ENCODE measurements at regions not wholly inside any gene's neighbourhood (a gene's known extent, or its start where the extent isn't known, plus 50 kb on each side); places are given as distances from the start of the nearest gene placed in this dataset.

GRCh38 chr17:52442350-52442749 is 283.8 kb upstream of the CA10 start (continued):
- TF ChIP-seq ZBTB33 (IDR thresholded peaks at IDR 0.05; ENCODE audit: borderline replicate concordance, low read depth), result no peak

- no peaks in the 10 kb centered on the region for H3K79me2 ChIP-seq (ENCODE audit: insufficient read depth)
- H3K27ac ChIP-seq (ENCODE audit: low read depth in 2 of 2, low read length in 1 of 2), result no peak overlapping the region
- no peak overlapping the region for H3K4me3 ChIP-seq (ENCODE audit: low read depth in 2 of 2, low read length in 1 of 2)
- no peaks in the 10 kb centered on the region for H3K9me3 ChIP-seq
- no peaks in the 10 kb centered on the region for H3K27me3 ChIP-seq (ENCODE audit: insufficient read depth)
- no peaks in the 10 kb centered on the region; the same call in 1 of the 2 replicates for H3K9me2 ChIP-seq
- no peaks in the 10 kb centered on the region for H3F3A ChIP-seq (replicated peaks; ENCODE audit: insufficient read depth)
- ChIA-PET POLR2A (no interaction called here), CTCF (no interaction called here)
- no peaks in the 10 kb centered on the region for H3K36me3 ChIP-seq (replicated peaks in 1 of 2; ENCODE audit: control insufficient read depth in 1 of 2, insufficient read depth in 2 of 2, low read length in 1 of 2)
- WGBS (ENCODE audit: low lambda C conversion rate), result 7% methylated on average over 2 of the region's 2 CpGs
- H2AFZ ChIP-seq (ENCODE audit: low read depth), result no peak overlapping the region
- H3K9ac ChIP-seq, result no peak overlapping the region
- no peaks in the 10 kb centered on the region for H3K4me1 ChIP-seq (ENCODE audit: control insufficient read depth in 1 of 2, insufficient read depth in 2 of 2, low read depth in 1 of 2, low read length in 1 of 2)
- no peak for DNase-seq
- no peak for TF ChIP-seq YY1 (IDR thresholded peaks at IDR 0.05; ENCODE audit: low read depth)
- no peak overlapping the region for H3K4me2 ChIP-seq
- H4K20me1 ChIP-seq (ENCODE audit: insufficient read depth), result no peaks in the 10 kb centered on the region
These were observed 262.1 kb upstream of the CA10 start for GRCh38 chr17:52420555-52421078.

GRCh38 chr17:52419229-52419641 is 260.7 kb upstream of the CA10 start:
- WGBS (ENCODE audit: low lambda C conversion rate), result 3% methylated on average over 3 of the region's 3 CpGs
- H3K4me3 ChIP-seq (ENCODE audit: low read depth in 2 of 2, low read length in 1 of 2), result no peak overlapping the region
- H3K4me1 ChIP-seq (ENCODE audit: control insufficient read depth in 1 of 2, insufficient read depth in 2 of 2, low read depth in 1 of 2, low read length in 1 of 2), result no peaks in the 10 kb centered on the region
- no peak for TF ChIP-seq SMC3 (IDR thresholded peaks at IDR 0.05; ENCODE audit: low read depth, low read length)
- no peak for TF ChIP-seq ELF1 (IDR thresholded peaks at IDR 0.05)
- TF ChIP-seq GABPA (IDR thresholded peaks at IDR 0.05; ENCODE audit: low read depth), result no peak
- TF ChIP-seq MAX (IDR thresholded peaks at IDR 0.05; ENCODE audit: low read depth), result no peak
- no peak for TF ChIP-seq TCF12 (IDR thresholded peaks at IDR 0.05)
- TF ChIP-seq YY1 (IDR thresholded peaks at IDR 0.05; ENCODE audit: low read depth), result no peak
- no peak for TF ChIP-seq PBX3 (IDR thresholded peaks at IDR 0.05)
- TF ChIP-seq NFIC (IDR thresholded peaks at IDR 0.05; ENCODE audit: borderline replicate concordance), result no peak
- no peak for TF ChIP-seq RFX5 (IDR thresholded peaks at IDR 0.05; ENCODE audit: low read length)
- no peak for TF ChIP-seq MXI1 (IDR thresholded peaks at IDR 0.05; ENCODE audit: low read depth, low read length)
- TF ChIP-seq CHD2 (IDR thresholded peaks at IDR 0.05; ENCODE audit: low read length, partially characterized antibody), result no peak
- TF ChIP-seq FOXJ3 (CRISPR knock-in tag; IDR thresholded peaks at IDR 0.05), result no peak
- TF ChIP-seq REST (IDR thresholded peaks at IDR 0.05; ENCODE audit: low read depth, low read length), result no peak
- no peak for TF ChIP-seq ZBTB33 (IDR thresholded peaks at IDR 0.05; ENCODE audit: borderline replicate concordance, low read depth)
- no peak for TF ChIP-seq JUND (IDR thresholded peaks at IDR 0.05)
- no peak for TF ChIP-seq RXRA (IDR thresholded peaks at IDR 0.05; ENCODE audit: borderline replicate concordance, low read depth)
- no peak for TF ChIP-seq TAF1 (IDR thresholded peaks at IDR 0.05; ENCODE audit: borderline replicate concordance, low read depth, low read length)
- no peak overlapping the region for H3K27ac ChIP-seq (ENCODE audit: low read depth in 2 of 2, low read length in 1 of 2)
- ChIA-PET CTCF (no interaction called here), POLR2A (no interaction called here)
- no peaks in the 10 kb centered on the region for H4K20me1 ChIP-seq (ENCODE audit: insufficient read depth)
- H3F3A ChIP-seq (replicated peaks; ENCODE audit: insufficient read depth), result no peaks in the 10 kb centered on the region
- no peak overlapping the region for H3K9ac ChIP-seq
- no peaks in the 10 kb centered on the region for H3K79me2 ChIP-seq (ENCODE audit: insufficient read depth)
- no peaks in the 10 kb centered on the region for H3K36me3 ChIP-seq (replicated peaks in 1 of 2; ENCODE audit: control insufficient read depth in 1 of 2, insufficient read depth in 2 of 2, low read length in 1 of 2)
- no peak overlapping the region for H3K4me2 ChIP-seq
- no peaks in the 10 kb centered on the region; the same call in 1 of the 2 replicates for H3K9me2 ChIP-seq
- DNase-seq, result no peak
- H3K9me3 ChIP-seq, result no peaks in the 10 kb centered on the region
- H2AFZ ChIP-seq (ENCODE audit: low read depth), result no peak overlapping the region
- no peaks in the 10 kb centered on the region for H3K27me3 ChIP-seq (ENCODE audit: insufficient read depth)
